ENCODE measurements at regions not wholly inside any gene's neighbourhood (a gene's known extent, or its start where the extent isn't known, plus 50 kb on each side); places are given as distances from the start of the nearest gene placed in this dataset.

DNA sequence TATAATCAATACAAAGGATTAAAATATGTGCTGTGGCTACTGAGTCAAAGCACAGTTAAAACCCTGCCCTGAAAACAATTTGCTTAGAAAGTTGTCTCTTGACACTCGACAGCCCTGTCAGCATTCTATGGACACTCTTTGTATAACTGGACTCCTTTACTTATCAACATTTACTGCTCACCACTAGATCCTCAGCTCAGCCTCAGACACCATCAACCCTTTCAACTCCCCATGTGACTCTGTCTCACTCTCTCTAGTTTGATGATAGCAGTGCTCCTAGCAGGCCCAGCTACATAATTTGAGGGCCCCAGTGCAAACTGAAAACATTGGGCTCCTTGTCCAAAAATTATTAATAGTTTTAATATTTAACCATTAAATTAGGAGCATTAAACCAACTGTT is 181.8 kb downstream of the TENT5A start:
- H3K27me3 ChIP-seq (ENCODE audit: control insufficient read depth, insufficient read depth, low read length), result no peaks in the 10 kb centered on the region
- TF ChIP-seq, protein P1, sequence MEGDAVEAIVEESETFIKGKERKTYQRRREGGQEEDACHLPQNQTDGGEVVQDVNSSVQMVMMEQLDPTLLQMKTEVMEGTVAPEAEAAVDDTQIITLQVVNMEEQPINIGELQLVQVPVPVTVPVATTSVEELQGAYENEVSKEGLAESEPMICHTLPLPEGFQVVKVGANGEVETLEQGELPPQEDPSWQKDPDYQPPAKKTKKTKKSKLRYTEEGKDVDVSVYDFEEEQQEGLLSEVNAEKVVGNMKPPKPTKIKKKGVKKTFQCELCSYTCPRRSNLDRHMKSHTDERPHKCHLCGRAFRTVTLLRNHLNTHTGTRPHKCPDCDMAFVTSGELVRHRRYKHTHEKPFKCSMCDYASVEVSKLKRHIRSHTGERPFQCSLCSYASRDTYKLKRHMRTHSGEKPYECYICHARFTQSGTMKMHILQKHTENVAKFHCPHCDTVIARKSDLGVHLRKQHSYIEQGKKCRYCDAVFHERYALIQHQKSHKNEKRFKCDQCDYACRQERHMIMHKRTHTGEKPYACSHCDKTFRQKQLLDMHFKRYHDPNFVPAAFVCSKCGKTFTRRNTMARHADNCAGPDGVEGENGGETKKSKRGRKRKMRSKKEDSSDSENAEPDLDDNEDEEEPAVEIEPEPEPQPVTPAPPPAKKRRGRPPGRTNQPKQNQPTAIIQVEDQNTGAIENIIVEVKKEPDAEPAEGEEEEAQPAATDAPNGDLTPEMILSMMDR (IDR thresholded peaks at IDR 0.05; ENCODE audit: insufficient read depth, low read length, poor library complexity, severe bottlenecking), result no peak
- H3K4me3 ChIP-seq (ENCODE audit: low read depth, low read length), result no peak overlapping the region
- DNase-seq (ENCODE audit: low read depth), result no peak
- no peaks in the 10 kb centered on the region for H3K36me3 ChIP-seq (ENCODE audit: control insufficient read depth, insufficient read depth, low read length)

DNA sequence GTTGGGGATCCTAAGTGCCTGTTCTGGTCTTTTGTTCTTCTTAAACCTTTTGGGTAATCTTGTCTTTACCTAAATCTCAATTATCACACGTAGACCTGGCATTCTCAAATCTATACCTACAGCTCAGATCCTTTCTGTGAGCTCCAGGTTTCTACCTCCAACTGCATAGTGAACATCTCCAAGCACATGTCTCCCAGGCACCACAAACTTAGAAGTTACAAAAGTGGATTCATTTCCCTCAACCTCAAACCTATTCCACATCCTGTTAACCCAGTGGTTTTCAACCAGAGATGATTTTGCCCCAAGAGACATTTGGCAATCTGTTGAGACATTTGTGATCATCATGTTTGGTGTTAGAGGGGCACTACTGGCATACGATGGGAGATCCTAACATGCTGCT is 183.5 kb downstream of the TENT5A start:
- TF ChIP-seq, protein P1 (IDR thresholded peaks at IDR 0.05; ENCODE audit: insufficient read depth, low read length, poor library complexity, severe bottlenecking), result no peak
- no peaks in the 10 kb centered on the region for H3K36me3 ChIP-seq (ENCODE audit: control insufficient read depth, insufficient read depth, low read length)
- DNase-seq (ENCODE audit: low read depth), result no peak
- H3K4me3 ChIP-seq (ENCODE audit: low read depth, low read length), result no peak overlapping the region
- no peaks in the 10 kb centered on the region for H3K27me3 ChIP-seq (ENCODE audit: control insufficient read depth, insufficient read depth, low read length)

DNA sequence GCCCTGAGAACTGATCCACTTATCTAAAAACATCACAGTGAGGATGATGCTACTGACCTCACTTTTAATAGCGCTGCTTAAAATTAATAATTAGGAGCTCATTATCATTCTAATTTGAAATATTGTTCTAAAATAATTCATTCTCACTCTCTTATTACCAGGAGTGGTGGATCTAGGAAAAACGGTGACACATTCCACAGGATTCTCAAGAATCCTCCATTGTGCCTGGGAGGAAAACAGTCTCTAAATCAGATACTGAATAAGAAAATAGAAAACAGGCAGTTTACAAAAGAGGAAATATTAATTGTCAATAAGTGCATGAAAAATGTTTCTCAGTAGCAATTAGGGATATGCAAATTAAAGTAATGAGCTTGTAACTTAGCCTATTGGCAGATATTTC is 187.4 kb downstream of the TENT5A start:
- H3K4me3 ChIP-seq (ENCODE audit: low read depth, low read length), result no peak overlapping the region
- TF ChIP-seq, protein P1 (IDR thresholded peaks at IDR 0.05; ENCODE audit: insufficient read depth, low read length, poor library complexity, severe bottlenecking), result no peak
- no peaks in the 10 kb centered on the region for H3K27me3 ChIP-seq (ENCODE audit: control insufficient read depth, insufficient read depth, low read length)
- DNase-seq (ENCODE audit: low read depth), result no peak
- H3K36me3 ChIP-seq (ENCODE audit: control insufficient read depth, insufficient read depth, low read length), result no peaks in the 10 kb centered on the region

DNA sequence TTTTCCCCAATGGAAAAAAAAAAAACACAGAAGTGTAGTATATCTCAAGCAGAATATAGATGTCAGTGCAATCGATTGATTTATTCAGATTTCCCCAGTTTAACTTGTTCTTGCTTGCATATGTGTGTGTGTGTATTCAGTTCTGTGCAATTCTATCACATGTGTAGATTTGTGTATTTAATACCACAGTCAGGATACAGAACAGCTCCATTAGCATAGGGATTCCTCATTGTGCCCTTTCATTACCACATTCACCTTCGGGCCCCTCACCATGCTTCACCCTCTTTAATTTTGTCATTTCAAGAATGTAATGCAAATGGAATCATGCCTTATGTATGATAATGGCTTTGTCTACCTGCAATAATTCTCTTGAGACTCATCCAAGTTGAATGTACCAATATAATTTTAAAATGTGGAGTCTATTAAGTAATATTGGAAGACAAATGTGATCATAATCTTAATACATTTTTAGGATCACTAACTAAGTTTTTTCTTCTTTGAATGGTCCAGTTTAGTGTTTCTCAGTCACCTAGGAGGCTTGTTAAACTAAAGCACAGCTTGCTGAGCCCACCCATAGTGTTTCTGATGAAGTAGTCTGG is 187.9 kb downstream of the TENT5A start:
- Histone ChIP-seq H3K36me3 (ENCODE audit: control insufficient read depth, insufficient read depth, low read length) (no peaks in the 10 kb centered on the region), H3K27me3 (ENCODE audit: control insufficient read depth, insufficient read depth, low read length) (no peaks in the 10 kb centered on the region), H3K4me3 (ENCODE audit: low read depth, low read length) (no peak overlapping the region)
- TF ChIP-seq, protein P1 (IDR thresholded peaks at IDR 0.05; ENCODE audit: insufficient read depth, low read length, poor library complexity, severe bottlenecking), result no peak
- no peak for DNase-seq (ENCODE audit: low read depth)

DNA sequence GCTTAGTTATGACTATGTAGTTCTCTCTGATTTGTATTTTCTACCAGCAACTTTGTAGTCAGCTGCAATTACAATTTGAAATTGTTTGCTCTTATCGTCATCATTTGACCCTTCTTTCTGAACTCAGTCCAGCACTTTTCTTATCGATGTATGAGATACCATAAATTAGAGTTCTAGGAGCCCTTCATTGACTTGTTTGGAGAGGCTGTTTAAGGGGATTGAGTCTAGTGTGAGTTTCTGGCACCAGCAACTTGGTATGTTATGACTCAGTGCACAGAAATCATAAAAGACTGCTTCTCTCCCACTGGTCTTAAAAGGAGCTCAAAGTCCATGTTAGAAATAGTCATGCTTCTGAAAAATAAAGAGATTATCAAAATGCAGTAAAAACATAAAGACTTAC is 190.3 kb downstream of the TENT5A start:
- H3K4me3 ChIP-seq (ENCODE audit: low read depth, low read length), result no peak overlapping the region
- DNase-seq (ENCODE audit: low read depth), result no peak
- H3K36me3 ChIP-seq (ENCODE audit: control insufficient read depth, insufficient read depth, low read length), result no peaks in the 10 kb centered on the region
- no peaks in the 10 kb centered on the region for H3K27me3 ChIP-seq (ENCODE audit: control insufficient read depth, insufficient read depth, low read length)
- TF ChIP-seq, protein P1 (IDR thresholded peaks at IDR 0.05; ENCODE audit: insufficient read depth, low read length, poor library complexity, severe bottlenecking), result no peak

DNA sequence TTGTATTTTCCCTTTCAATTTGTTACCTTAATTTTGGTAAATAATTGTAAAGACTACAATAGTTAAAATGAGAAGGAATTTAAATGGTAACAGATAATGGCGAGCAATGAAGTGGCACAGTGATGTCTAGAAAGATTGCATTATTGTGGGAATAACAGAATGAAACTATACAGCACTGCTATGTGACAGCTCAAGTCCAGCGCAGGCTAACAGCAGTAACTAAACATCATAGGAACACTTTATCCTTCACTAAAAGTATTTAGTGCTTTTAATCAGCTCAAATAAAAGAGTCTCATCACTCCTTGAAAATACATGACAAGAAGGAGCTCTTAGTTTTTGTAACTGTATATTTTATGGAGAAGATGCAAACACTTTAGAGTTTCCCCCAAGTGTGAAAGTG is 190.8 kb downstream of the TENT5A start:
- H3K36me3 ChIP-seq (ENCODE audit: control insufficient read depth, insufficient read depth, low read length), result no peaks in the 10 kb centered on the region
- no peak overlapping the region for H3K4me3 ChIP-seq (ENCODE audit: low read depth, low read length)
- TF ChIP-seq, protein P1 (IDR thresholded peaks at IDR 0.05; ENCODE audit: insufficient read depth, low read length, poor library complexity, severe bottlenecking), result no peak

More for the DNA sequence above, 190.8 kb downstream of the TENT5A start:
- DNase-seq (ENCODE audit: low read depth), result no peak
- no peaks in the 10 kb centered on the region for H3K27me3 ChIP-seq (ENCODE audit: control insufficient read depth, insufficient read depth, low read length)
